ENCODE measurements at regions not wholly inside any gene's neighbourhood (a gene's known extent, or its start where the extent isn't known, plus 50 kb on each side); places are given as distances from the start of the nearest gene placed in this dataset.

DNA sequence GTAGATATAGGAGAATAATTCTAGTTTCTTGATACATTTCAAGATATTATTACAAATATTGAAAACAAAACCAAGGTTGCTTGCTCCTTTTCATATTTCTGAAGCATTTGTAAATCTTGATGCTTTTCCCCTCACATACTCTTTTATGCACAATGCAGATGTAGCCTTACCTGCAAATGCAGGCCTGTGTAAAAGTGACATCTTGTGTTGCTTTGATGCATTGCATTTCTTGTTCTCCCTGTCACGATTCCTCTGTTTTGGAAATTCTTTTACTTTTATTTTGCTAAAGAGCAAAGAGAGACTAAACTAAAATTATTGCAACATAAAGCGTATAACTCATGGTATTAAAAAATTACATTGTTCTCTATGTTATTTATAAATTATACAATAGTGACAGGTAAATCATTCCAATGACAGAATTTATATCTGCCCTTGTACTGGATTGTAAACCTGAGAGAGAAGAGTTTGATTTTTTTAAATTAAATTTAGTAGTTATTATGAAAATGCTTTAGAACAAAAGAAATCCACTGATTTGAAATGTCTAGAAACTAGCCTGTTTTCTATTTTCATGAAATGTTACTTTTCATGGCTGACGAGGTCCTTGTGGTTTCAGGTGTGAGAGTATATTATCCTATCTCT, 970.0 kb downstream of the MAT2B start:
- DNase-seq (ENCODE audit: low read depth, low spot score) = peak; percentile 7
- H3K36me3 ChIP-seq (ENCODE audit: control insufficient read depth, insufficient read depth, low read length) = no peaks in the 10 kb centered on the region
- WGBS (ENCODE audit: insufficient coverage, insufficient read length) = no CpG with 5 or more reads among the region's 3 CpGs
- H3K27ac ChIP-seq (ENCODE audit: low read length) = no peak overlapping the region
- H3K9me3 ChIP-seq (ENCODE audit: control insufficient read depth, insufficient read depth, low read length) = no peaks in the 10 kb centered on the region
- no peaks in the 10 kb centered on the region for H3K4me1 ChIP-seq (ENCODE audit: control insufficient read depth, insufficient read depth, low read length)
- no peaks in the 10 kb centered on the region for H3K27me3 ChIP-seq (ENCODE audit: control insufficient read depth, insufficient read depth, low read length)
- no peak overlapping the region for H3K4me3 ChIP-seq (ENCODE audit: low read length)

- no peak overlapping the region for H3K27ac ChIP-seq (ENCODE audit: low read length)
- no CpG with 5 or more reads among the region's 3 CpGs for WGBS (ENCODE audit: insufficient coverage, insufficient read length)
- H3K9me3 ChIP-seq (ENCODE audit: control insufficient read depth, insufficient read depth, low read length) = no peaks in the 10 kb centered on the region
- H3K36me3 ChIP-seq (ENCODE audit: control insufficient read depth, insufficient read depth, low read length) = no peaks in the 10 kb centered on the region
- no peak for DNase-seq (ENCODE audit: low read depth, low spot score)
- H3K27me3 ChIP-seq (ENCODE audit: control insufficient read depth, insufficient read depth, low read length) = no peaks in the 10 kb centered on the region
- no peaks in the 10 kb centered on the region for H3K4me1 ChIP-seq (ENCODE audit: control insufficient read depth, insufficient read depth, low read length)
- H3K4me3 ChIP-seq (ENCODE audit: low read length) = no peak overlapping the region
These were observed 975.9 kb downstream of the MAT2B start for GRCh38 chr5:164481270-164481669.

- Histone ChIP-seq H3K4me1 (ENCODE audit: control insufficient read depth, insufficient read depth, low read length) (no peaks in the 10 kb centered on the region), H3K4me3 (ENCODE audit: low read length) (no peak overlapping the region), H3K27ac (ENCODE audit: low read length) (no peak overlapping the region), H3K9me3 (ENCODE audit: control insufficient read depth, insufficient read depth, low read length) (no peaks in the 10 kb centered on the region), H3K36me3 (ENCODE audit: control insufficient read depth, insufficient read depth, low read length) (no peaks in the 10 kb centered on the region), H3K27me3 (ENCODE audit: control insufficient read depth, insufficient read depth, low read length) (no peaks in the 10 kb centered on the region)
- DNase-seq (ENCODE audit: low read depth, low spot score) = no peak
- no CpG with 5 or more reads among the region's 2 CpGs for WGBS (ENCODE audit: insufficient coverage, insufficient read length)
These were observed 976.9 kb downstream of the MAT2B start for GRCh38 chr5:164482351-164482750.

GRCh38 chr5:164484948-164485347, 979.5 kb downstream of the MAT2B start:
- no peak for DNase-seq (ENCODE audit: low read depth, low spot score)
- no peaks in the 10 kb centered on the region for H3K4me1 ChIP-seq (ENCODE audit: control insufficient read depth, insufficient read depth, low read length)
- no peaks in the 10 kb centered on the region for H3K36me3 ChIP-seq (ENCODE audit: control insufficient read depth, insufficient read depth, low read length)
- no peak overlapping the region for H3K27ac ChIP-seq (ENCODE audit: low read length)
- no peak overlapping the region for H3K4me3 ChIP-seq (ENCODE audit: low read length)
- no peaks in the 10 kb centered on the region for H3K27me3 ChIP-seq (ENCODE audit: control insufficient read depth, insufficient read depth, low read length)
- no CpG with 5 or more reads among the region's 1 CpG for whole genome bisulfite sequencing (ENCODE audit: insufficient coverage, insufficient read length)
- no peaks in the 10 kb centered on the region for H3K9me3 ChIP-seq (ENCODE audit: control insufficient read depth, insufficient read depth, low read length)

GRCh38 chr5:164487939-164488338, 982.5 kb downstream of the MAT2B start:
- no peaks in the 10 kb centered on the region for H3K9me3 ChIP-seq (ENCODE audit: control insufficient read depth, insufficient read depth, low read length)
- no peaks in the 10 kb centered on the region for H3K4me1 ChIP-seq (ENCODE audit: control insufficient read depth, insufficient read depth, low read length)
- no peak overlapping the region for H3K4me3 ChIP-seq (ENCODE audit: low read length)
- H3K27ac ChIP-seq (ENCODE audit: low read length) = no peak overlapping the region
- no peak for DNase-seq (ENCODE audit: low read depth, low spot score)
- no peaks in the 10 kb centered on the region for H3K36me3 ChIP-seq (ENCODE audit: control insufficient read depth, insufficient read depth, low read length)
- no CpG with 5 or more reads among the region's 2 CpGs for WGBS (ENCODE audit: insufficient coverage, insufficient read length)
- H3K27me3 ChIP-seq (ENCODE audit: control insufficient read depth, insufficient read depth, low read length) = no peaks in the 10 kb centered on the region

DNA sequence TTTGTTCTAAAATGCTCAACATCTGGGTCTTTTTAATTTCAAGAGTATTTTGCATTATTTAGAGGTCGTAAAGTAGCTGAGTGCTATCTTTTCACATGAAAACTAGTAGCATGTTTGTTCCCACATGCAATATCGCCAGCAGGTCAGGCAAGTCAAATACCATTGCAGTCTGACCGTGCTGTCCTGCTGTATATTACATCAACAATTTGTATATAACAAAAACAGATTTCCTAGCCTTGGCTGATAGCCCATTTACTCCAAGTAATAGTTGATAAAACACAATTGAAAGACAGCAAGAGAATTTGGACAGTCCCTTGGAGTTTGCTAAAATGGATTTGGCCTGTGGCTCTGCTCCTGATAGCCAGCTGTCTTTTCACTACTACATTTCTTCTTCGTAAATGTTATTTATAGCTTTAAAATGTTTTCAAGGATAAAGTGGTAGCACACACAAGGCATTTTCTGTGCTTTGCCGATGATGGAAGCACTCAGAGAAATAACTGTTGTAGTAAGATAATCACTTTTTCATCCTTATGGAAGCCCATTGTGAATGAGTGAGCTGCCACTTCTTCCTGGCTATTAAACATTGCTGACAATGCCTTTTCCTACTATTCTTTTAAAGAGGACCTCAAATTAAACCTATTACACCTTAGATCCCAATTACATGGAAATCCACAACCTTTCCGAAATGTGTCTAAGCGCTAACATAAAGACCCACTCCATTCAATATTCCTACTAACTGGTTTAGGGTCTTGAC, 992.1 kb downstream of the MAT2B start:
- H3K4me3 ChIP-seq (ENCODE audit: low read length) = no peak overlapping the region
- peaks cover 1% of the 10 kb centered on the region; the same call in 1 of the 2 replicates for H3K4me1 ChIP-seq (ENCODE audit: control insufficient read depth, insufficient read depth, low read length)
- no CpG with 5 or more reads among the region's 7 CpGs for WGBS (ENCODE audit: insufficient coverage, insufficient read length)
- no peaks in the 10 kb centered on the region for H3K36me3 ChIP-seq (ENCODE audit: control insufficient read depth, insufficient read depth, low read length)
- no peaks in the 10 kb centered on the region for H3K27me3 ChIP-seq (ENCODE audit: control insufficient read depth, insufficient read depth, low read length)
- no peaks in the 10 kb centered on the region for H3K9me3 ChIP-seq (ENCODE audit: control insufficient read depth, insufficient read depth, low read length)
- no peak for DNase-seq (ENCODE audit: low read depth, low spot score)
- no peak overlapping the region for H3K27ac ChIP-seq (ENCODE audit: low read length)

DNA sequence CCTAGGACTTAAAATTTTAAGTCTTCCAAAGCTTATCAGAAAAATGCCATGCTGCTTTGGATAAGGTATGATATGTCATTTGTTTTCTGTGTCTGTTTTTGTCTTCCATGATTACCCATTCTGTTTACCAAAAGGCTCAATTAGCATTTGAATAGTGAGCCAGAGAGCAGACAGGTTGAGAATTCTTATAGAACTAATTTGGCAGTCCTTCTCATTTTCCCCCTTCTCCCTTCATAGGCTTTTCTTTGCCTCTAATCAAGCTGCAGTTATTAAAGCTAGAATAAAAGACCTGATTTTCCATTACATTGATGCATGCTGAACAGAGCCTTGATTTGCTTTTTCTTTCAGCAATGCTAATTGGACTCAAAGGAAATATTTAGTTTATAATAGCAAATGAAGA, 993.0 kb downstream of the MAT2B start:
- no peaks in the 10 kb centered on the region for H3K36me3 ChIP-seq (ENCODE audit: control insufficient read depth, insufficient read depth, low read length)
- H3K4me3 ChIP-seq (ENCODE audit: low read length) = no peak overlapping the region
- H3K27ac ChIP-seq (ENCODE audit: low read length) = no peak overlapping the region
- peaks cover 1% of the 10 kb centered on the region; the same call in 1 of the 2 replicates for H3K4me1 ChIP-seq (ENCODE audit: control insufficient read depth, insufficient read depth, low read length)
- no peak for DNase-seq (ENCODE audit: low read depth, low spot score)
- no peaks in the 10 kb centered on the region for H3K27me3 ChIP-seq (ENCODE audit: control insufficient read depth, insufficient read depth, low read length)
- no peaks in the 10 kb centered on the region for H3K9me3 ChIP-seq (ENCODE audit: control insufficient read depth, insufficient read depth, low read length)

- Histone ChIP-seq H3K4me3 (ENCODE audit: low read length) (no peak overlapping the region), H3K27ac (ENCODE audit: low read length) (no peak overlapping the region), H3K36me3 (ENCODE audit: control insufficient read depth, insufficient read depth, low read length) (no peaks in the 10 kb centered on the region), H3K4me1 (ENCODE audit: control insufficient read depth, insufficient read depth, low read length) (peaks cover 1% of the 10 kb centered on the region; the same call in 1 of the 2 replicates), H3K9me3 (ENCODE audit: control insufficient read depth, insufficient read depth, low read length) (no peaks in the 10 kb centered on the region), H3K27me3 (ENCODE audit: control insufficient read depth, insufficient read depth, low read length) (no peaks in the 10 kb centered on the region)
- DNase-seq (ENCODE audit: low read depth, low spot score) = no peak
- WGBS (ENCODE audit: insufficient coverage, insufficient read length) = no CpG with 5 or more reads among the region's 5 CpGs
These were observed 995.4 kb downstream of the MAT2B start for GRCh38 chr5:164500856-164501255.

- Histone ChIP-seq H3K4me3 (ENCODE audit: low read length) (no peak overlapping the region), H3K27ac (ENCODE audit: low read length) (no peak overlapping the region), H3K27me3 (ENCODE audit: control insufficient read depth, insufficient read depth, low read length) (no peaks in the 10 kb centered on the region), H3K36me3 (ENCODE audit: control insufficient read depth, insufficient read depth, low read length) (no peaks in the 10 kb centered on the region), H3K4me1 (ENCODE audit: control insufficient read depth, insufficient read depth, low read length) (peaks cover 1% of the 10 kb centered on the region; the same call in 1 of the 2 replicates), H3K9me3 (ENCODE audit: control insufficient read depth, insufficient read depth, low read length) (no peaks in the 10 kb centered on the region)
- no CpG with 5 or more reads among the region's 3 CpGs for WGBS (ENCODE audit: insufficient coverage, insufficient read length)
- DNase-seq (ENCODE audit: low read depth, low spot score) = no peak
These were observed 995.9 kb downstream of the MAT2B start for GRCh38 chr5:164501344-164501743.

DNA sequence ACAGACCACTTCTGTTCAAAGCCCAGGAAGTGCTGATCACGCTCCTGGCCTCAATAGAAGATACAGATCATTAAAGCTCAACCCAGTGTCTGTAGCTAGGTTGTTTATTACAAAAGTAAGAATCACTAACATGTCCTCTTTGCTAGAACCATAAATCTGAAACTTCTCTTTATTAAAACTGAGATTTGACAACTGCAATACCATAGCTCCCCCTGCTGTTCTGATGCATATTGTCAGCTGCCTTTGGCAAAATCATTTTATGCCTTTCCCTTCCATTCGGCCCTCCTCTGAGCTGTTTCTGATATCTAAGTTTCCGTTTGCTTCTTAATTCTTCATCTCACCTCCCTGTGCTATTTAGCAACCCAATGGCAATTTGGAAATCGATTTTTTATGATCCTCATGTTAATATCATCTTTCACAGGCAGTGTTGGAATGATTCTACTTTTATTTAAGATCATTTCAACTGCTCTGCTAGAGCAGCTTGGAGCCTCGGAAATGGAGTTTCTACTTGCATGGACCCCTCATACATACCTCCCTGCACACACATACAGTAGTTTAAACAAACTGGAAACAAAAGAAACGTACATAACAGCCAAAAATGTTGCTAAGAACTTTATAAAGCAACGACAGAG, 998.8 kb downstream of the MAT2B start:
- Histone ChIP-seq H3K27ac (ENCODE audit: low read length) (no peak overlapping the region), H3K4me3 (ENCODE audit: low read length) (no peak overlapping the region), H3K4me1 (ENCODE audit: control insufficient read depth, insufficient read depth, low read length) (no peaks in the 10 kb centered on the region), H3K9me3 (ENCODE audit: control insufficient read depth, insufficient read depth, low read length) (no peaks in the 10 kb centered on the region), H3K27me3 (ENCODE audit: control insufficient read depth, insufficient read depth, low read length) (no peaks in the 10 kb centered on the region), H3K36me3 (ENCODE audit: control insufficient read depth, insufficient read depth, low read length) (no peaks in the 10 kb centered on the region)
- WGBS (ENCODE audit: insufficient coverage, insufficient read length) = no CpG with 5 or more reads among the region's 7 CpGs
- DNase-seq (ENCODE audit: low read depth, low spot score) = peak; percentile 31
